EH (cell line): ENCODE measurements at regions not wholly inside any gene's neighbourhood (a gene's known extent, or its start where the extent isn't known, plus 50 kb on each side); places are given as distances from the start of the nearest gene placed in this dataset.
"Not testable (repeated sequence)": the region's sequence is repeated elsewhere in the genome, so short reads cannot be mapped to it uniquely, and the experiment has no call there.

ENCODE experiments used
- DNase-seq: peaks from one replicate; pipeline ENCODE4 v3.0.0-alpha.2; 2015; ENCODE audit warnings: low read depth

GRCh38 chr2:126238251-126238650 is 417.7 kb upstream of the GYPC start:
- no peak for DNase-seq

GRCh38 chr2:126239320-126239955 is 416.5 kb upstream of the GYPC start:
- DNase-seq, result no peak

GRCh38 chr2:126241001-126241400 is 415.0 kb upstream of the GYPC start:
- DNase-seq, result no peak

GRCh38 chr2:126241411-126241810 is 414.5 kb upstream of the GYPC start:
- no peak for DNase-seq

- peak; percentile 30 for DNase-seq
These were observed 411.0 kb upstream of the GYPC start for GRCh38 chr2:126244937-126245336.

GRCh38 chr2:126253669-126254068 is 402.3 kb upstream of the GYPC start:
- no peak for DNase-seq

GRCh38 chr2:126264625-126265024 is 391.3 kb upstream of the GYPC start:
- no peak for DNase-seq

- no peak for DNase-seq
These were observed 386.0 kb upstream of the GYPC start for GRCh38 chr2:126269911-126270310.

GRCh38 chr2:126270587-126270986 is 385.4 kb upstream of the GYPC start:
- DNase-seq, result no peak

- DNase-seq, result no peak
These were observed 383.6 kb upstream of the GYPC start for GRCh38 chr2:126272401-126272800.

GRCh38 chr2:126275098-126275497 is 380.9 kb upstream of the GYPC start:
- no peak for DNase-seq

- not testable (repeated sequence) for DNase-seq
These were observed 379.7 kb upstream of the GYPC start for GRCh38 chr2:126276268-126276667.

GRCh38 chr2:126288362-126288761 is 367.6 kb upstream of the GYPC start:
- DNase-seq, result no peak

GRCh38 chr2:126293962-126294361 is 362.0 kb upstream of the GYPC start:
- DNase-seq, result not testable (repeated sequence)

GRCh38 chr2:126299469-126299976 is 356.4 kb upstream of the GYPC start:
- no peak for DNase-seq

GRCh38 chr2:126300348-126300747 is 355.6 kb upstream of the GYPC start:
- DNase-seq, result no peak

- DNase-seq, result no peak
These were observed 353.9 kb upstream of the GYPC start for GRCh38 chr2:126302043-126302442.

- no peak for DNase-seq
These were observed 352.8 kb upstream of the GYPC start for GRCh38 chr2:126303113-126303512.

GRCh38 chr2:126304154-126304553 is 351.8 kb upstream of the GYPC start:
- no peak for DNase-seq

GRCh38 chr2:126306539-126306938 is 349.4 kb upstream of the GYPC start:
- no peak for DNase-seq

- no peak for DNase-seq
These were observed 348.2 kb upstream of the GYPC start for GRCh38 chr2:126307740-126308139.

GRCh38 chr2:126309185-126309584 is 346.8 kb upstream of the GYPC start:
- no peak for DNase-seq

GRCh38 chr2:126312579-126312978 is 343.4 kb upstream of the GYPC start:
- no peak for DNase-seq

GRCh38 chr2:126315828-126316227 is 340.1 kb upstream of the GYPC start:
- DNase-seq, result peak; percentile 61
